Neural crest cell (in vitro differentiated cells): ENCODE measurements at regions not wholly inside any gene's neighbourhood (a gene's known extent, or its start where the extent isn't known, plus 50 kb on each side); places are given as distances from the start of the nearest gene placed in this dataset.
A peak's percentile ranks its signal among the peaks of the same experiment; 100 is the strongest.

Source experiments
- DNase-seq: peaks from one replicate; pipeline ENCODE4 v3.0.0; 2021; ENCODE audit warnings: low read depth, mixed read lengths, low spot score
- H3K27ac Mint-ChIP-seq: one replicate; pipeline ENCODE4 v1.8.0; 2021; ENCODE audit warnings: mild to moderate bottlenecking, mixed read lengths; ENCODE audit not compliant: unreplicated experiment
- H3K27me3 Mint-ChIP-seq: 2 replicates; pipeline ENCODE4 v1.8.0; 2021; ENCODE audit warnings: low read depth, mild to moderate bottlenecking, mixed read lengths
- H3K36me3 Mint-ChIP-seq: 2 replicates; pipeline ENCODE4 v1.8.0; 2021; ENCODE audit warnings: low read depth, mild to moderate bottlenecking, mixed read lengths
- H3K4me1 Mint-ChIP-seq: 2 replicates; pipeline ENCODE4 v1.8.0; 2021; ENCODE audit warnings: mixed read lengths
- H3K4me3 Mint-ChIP-seq: one replicate; pipeline ENCODE4 v1.8.0; 2021; ENCODE audit warnings: mild to moderate bottlenecking, mixed read lengths
- H3K9me3 Mint-ChIP-seq: 2 replicates; pipeline ENCODE4 v1.8.0; 2021; ENCODE audit warnings: mixed read lengths
- CTCF ChIP-seq: fragments of 200-600 bp; sonication (generic); conservative IDR thresholded peaks from 2 replicates; pipeline ENCODE4 v1.5.0; 2021; ENCODE audit warnings: antibody characterized with exemption, mild to moderate bottlenecking

GRCh38 chr5:138663561-138663960 is 88.4 kb upstream of the HSPA9 start:
- Mint-ChIP-seq H3K9me3 (no peaks in the 10 kb centered on the region), H3K4me1 (peaks cover 19% of the 10 kb centered on the region), H3K27ac (no peak overlapping the region), H3K36me3 (no peaks in the 10 kb centered on the region), H3K4me3 (no peak overlapping the region), H3K27me3 (no peaks in the 10 kb centered on the region)
- TF ChIP-seq CTCF = no peak
- DNase-seq = no peak

GRCh38 chr5:138663009-138663408 is 87.8 kb upstream of the HSPA9 start:
- peak overlapping the region; percentile 19 for H3K27ac Mint-ChIP-seq
- no peak for TF ChIP-seq CTCF
- H3K9me3 Mint-ChIP-seq = no peaks in the 10 kb centered on the region

GRCh38 chr5:138662599-138662998 is 87.4 kb upstream of the HSPA9 start:
- TF ChIP-seq CTCF = no peak
- no peaks in the 10 kb centered on the region for H3K27me3 Mint-ChIP-seq
- peaks cover 20% of the 10 kb centered on the region for H3K4me1 Mint-ChIP-seq
- no peaks in the 10 kb centered on the region for H3K36me3 Mint-ChIP-seq
- no peak for DNase-seq
- no peak overlapping the region for H3K27ac Mint-ChIP-seq
- H3K9me3 Mint-ChIP-seq = no peaks in the 10 kb centered on the region
- no peak overlapping the region for H3K4me3 Mint-ChIP-seq

More at GRCh38 chr5:138663009-138663408, 87.8 kb upstream of the HSPA9 start:
- Mint-ChIP-seq H3K4me3 (no peak overlapping the region), H3K4me1 (peaks cover 20% of the 10 kb centered on the region), H3K27me3 (no peaks in the 10 kb centered on the region), H3K36me3 (no peaks in the 10 kb centered on the region)
- DNase-seq = no peak

GRCh38 chr5:138661991-138662434 is 86.8 kb upstream of the HSPA9 start:
- H3K27me3 Mint-ChIP-seq = no peaks in the 10 kb centered on the region
- no peak for DNase-seq
- H3K27ac Mint-ChIP-seq = no peak overlapping the region
- H3K4me3 Mint-ChIP-seq = no peak overlapping the region
- no peaks in the 10 kb centered on the region for H3K9me3 Mint-ChIP-seq
- peaks cover 20% of the 10 kb centered on the region for H3K4me1 Mint-ChIP-seq
- no peak for TF ChIP-seq CTCF
- H3K36me3 Mint-ChIP-seq = no peaks in the 10 kb centered on the region

- Mint-ChIP-seq H3K27ac (peak overlapping the region; percentile 27), H3K27me3 (no peaks in the 10 kb centered on the region), H3K4me3 (no peak overlapping the region), H3K36me3 (no peaks in the 10 kb centered on the region), H3K4me1 (peaks cover 16% of the 10 kb centered on the region), H3K9me3 (no peaks in the 10 kb centered on the region)
- no peak for DNase-seq
- no peak for TF ChIP-seq CTCF
These were observed 86.2 kb upstream of the HSPA9 start for GRCh38 chr5:138661291-138661960.
